ENCODE measurements at regions not wholly inside any gene's neighbourhood (a gene's known extent, or its start where the extent isn't known, plus 50 kb on each side); places are given as distances from the start of the nearest gene placed in this dataset.

DNA sequence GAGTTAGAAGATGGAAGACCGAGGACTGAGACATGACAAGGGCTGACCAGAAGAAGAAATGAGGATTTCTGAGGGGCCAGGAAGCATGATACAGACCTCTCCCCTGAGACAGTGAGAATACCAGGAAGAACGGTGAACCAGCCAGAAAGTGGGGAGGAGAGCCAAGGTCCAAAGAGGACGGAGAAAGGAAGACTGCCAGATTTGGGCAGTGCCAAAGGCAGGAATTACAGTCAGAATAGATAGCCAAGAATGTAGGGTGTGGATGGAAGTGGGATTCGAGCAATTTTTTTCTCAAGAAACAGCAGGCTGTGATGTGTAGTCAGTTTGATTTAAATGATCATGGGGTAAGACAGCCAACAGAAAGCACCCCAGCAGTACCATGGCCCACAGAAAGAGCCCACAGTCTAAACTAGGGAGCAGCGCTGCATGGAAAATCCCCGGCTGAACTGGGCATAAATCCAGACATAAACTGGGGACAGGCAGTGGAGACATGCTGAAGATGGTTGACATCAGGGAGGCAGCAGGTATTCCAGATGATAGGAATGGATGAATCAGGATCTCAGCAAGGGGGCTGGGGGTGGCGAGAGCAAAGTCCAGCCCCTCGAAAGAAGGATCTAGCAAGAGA lies 67.3 kb upstream of the BARX2 start:
- TF ChIP-seq TSHZ2 (CRISPR knock-in tag; IDR thresholded peaks at IDR 0.05): no peak
- no peak for TF ChIP-seq TOX (CRISPR knock-in tag; IDR thresholded peaks at IDR 0.05; ENCODE audit: borderline replicate concordance)
- TF ChIP-seq OSR1 (CRISPR knock-in tag; IDR thresholded peaks at IDR 0.05): no peak
- no peak for TF ChIP-seq GLIS3 (CRISPR knock-in tag; IDR thresholded peaks at IDR 0.05)
- TF ChIP-seq ZC3H10 (CRISPR knock-in tag; IDR thresholded peaks at IDR 0.05): no peak

Measured in SK-N-SH treated with all-trans-retinoic acid at 6 μM for 48 hours (cell line).